ENCODE measurements at regions not wholly inside any gene's neighbourhood (a gene's known extent, or its start where the extent isn't known, plus 50 kb on each side); places are given as distances from the start of the nearest gene placed in this dataset.

GRCh38 chr14:49975276-49975675, 82.4 kb downstream of the ARF6 start:
- TF ChIP-seq CTCF (IDR thresholded peaks at IDR 0.05 in 8 of 11, conservative IDR thresholded peaks at IDR 0.05 in 3 of 11) (no peak), POLR2A (IDR thresholded peaks at IDR 0.05) (no peak)
